ENCODE measurements at regions not wholly inside any gene's neighbourhood (a gene's known extent, or its start where the extent isn't known, plus 50 kb on each side); places are given as distances from the start of the nearest gene placed in this dataset.

DNA sequence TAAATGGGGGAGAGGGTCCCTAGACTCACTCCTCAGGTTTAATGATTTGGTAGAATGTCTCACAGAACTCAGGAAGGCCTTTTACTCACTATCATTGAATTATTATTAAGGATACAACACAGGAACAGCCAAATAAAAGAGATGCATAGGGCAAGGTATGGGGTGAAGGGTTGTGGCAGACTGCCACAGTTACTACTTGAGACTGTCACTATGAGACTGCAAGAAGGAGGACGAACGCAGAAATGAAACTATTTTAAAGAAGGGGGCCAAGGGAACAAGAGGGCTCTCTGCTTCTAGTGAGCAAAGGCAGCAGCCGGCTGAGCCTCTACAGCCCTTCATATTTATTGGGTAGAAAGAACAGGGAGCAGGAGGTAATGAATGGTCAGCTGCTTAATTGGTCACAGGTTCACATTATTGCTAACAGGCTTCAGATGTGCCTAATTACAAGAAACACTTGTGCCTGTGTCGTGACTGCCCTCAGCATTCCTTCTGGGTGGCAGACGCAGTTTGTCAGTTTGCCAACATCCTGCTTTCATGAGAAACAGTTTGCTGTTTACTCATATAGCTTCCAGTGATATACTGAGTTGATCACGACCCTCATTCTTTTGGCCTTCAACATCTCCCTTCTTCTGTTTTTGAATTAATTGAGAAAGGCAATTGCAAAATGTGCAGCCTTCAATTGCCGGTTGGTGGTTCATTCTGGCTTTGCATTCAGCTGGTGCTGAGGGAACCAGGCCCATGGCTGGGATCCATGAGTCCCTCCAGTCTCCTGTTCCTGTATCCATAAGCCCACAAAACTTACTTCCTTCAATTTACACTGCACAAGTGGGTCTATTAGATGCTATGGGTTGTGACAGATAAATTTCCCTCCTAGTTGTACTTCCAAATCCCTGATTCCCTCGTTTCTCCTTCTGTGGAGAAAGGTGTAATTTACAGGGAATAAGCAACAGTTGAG lies 82.8 kb upstream of the PLEKHG7 start:
- no peak for DNase-seq
- in situ Hi-C loops (cut with MboI; ENCODE audit: low pct_unique_long_range_greater_than_20kb, low sequenced_read_pairs), result no loop called here

DNA sequence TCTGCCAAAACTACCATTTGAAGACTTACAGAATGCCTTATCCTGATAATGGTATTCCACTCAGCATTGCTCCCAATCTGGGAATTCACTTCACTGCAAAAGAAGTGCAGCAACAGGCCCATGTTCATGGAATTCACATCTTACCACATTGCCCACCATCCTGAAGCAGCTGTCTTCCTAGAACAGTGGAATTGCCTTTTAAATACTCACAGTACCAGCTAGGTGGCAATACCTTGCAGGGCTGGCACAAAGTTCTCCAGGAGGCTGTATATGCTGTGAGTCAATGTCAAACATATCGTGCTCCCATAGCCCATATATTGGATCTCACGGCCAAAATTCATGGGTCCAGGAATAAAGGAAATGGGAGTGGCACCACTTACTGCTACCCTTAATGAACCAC lies 83.8 kb upstream of the PLEKHG7 start:
- DNase-seq, result no peak
- in situ Hi-C loops (cut with MboI; ENCODE audit: low pct_unique_long_range_greater_than_20kb, low sequenced_read_pairs), result no loop called here

GRCh38 chr12:92615703-92616102 lies 87.1 kb upstream of the PLEKHG7 start:
- DNase-seq, result no peak
- in situ Hi-C loops (cut with MboI; ENCODE audit: low pct_unique_long_range_greater_than_20kb, low sequenced_read_pairs), result no loop called here

DNA sequence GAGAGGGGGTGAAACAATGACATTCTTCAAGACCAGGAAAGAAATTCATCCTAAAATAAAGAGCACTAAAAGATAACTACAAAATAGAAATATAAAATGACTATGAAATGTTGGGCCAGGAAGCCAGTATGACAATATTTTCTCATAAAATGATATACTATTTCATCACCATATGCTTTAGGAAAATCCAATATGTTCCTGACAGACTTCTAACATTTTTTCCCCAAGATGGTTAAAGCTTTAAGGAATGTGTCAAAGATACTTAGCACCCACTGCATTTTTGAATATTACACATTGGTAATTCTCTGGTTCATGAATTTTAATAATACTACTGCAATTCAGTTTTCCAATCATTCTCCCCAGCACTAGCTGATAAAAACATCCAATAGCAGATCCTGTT lies 87.7 kb upstream of the PLEKHG7 start:
- no peak for DNase-seq
- in situ Hi-C loops (cut with MboI; ENCODE audit: low pct_unique_long_range_greater_than_20kb, low sequenced_read_pairs), result no loop called here

- DNase-seq, result no peak
- in situ Hi-C loops (cut with MboI; ENCODE audit: low pct_unique_long_range_greater_than_20kb, low sequenced_read_pairs), result no loop called here
Measured at GRCh38 chr12:92614502-92614901, 88.3 kb upstream of the PLEKHG7 start.

DNA sequence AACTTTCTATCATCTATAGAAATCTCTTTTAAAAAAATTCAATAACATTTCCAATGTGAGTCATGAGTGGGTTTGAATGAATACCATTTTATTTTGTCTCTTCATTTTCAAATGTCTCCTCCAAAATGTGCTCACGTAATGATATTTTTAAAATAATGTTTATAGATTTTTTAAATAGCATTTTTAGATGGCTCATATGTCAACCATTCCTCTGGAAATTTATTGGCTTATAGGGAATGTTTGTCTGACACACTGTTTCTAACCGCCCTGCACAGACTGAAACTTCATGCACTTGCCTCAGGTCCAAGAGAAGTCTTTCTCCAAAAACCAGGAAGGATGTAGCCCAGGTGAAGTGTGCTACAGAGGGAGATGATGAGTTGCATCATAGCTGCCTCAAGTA lies 88.8 kb upstream of the PLEKHG7 start:
- DNase-seq, result no peak
- in situ Hi-C loops (cut with MboI; ENCODE audit: low pct_unique_long_range_greater_than_20kb, low sequenced_read_pairs), result no loop called here

GRCh38 chr12:92612611-92613010 lies 90.2 kb upstream of the PLEKHG7 start:
- in situ Hi-C loops (cut with MboI; ENCODE audit: low pct_unique_long_range_greater_than_20kb, low sequenced_read_pairs), result no loop called here
- no peak for DNase-seq

GRCh38 chr12:92608151-92609091 lies 94.4 kb upstream of the PLEKHG7 start:
- in situ Hi-C loops (cut with MboI; ENCODE audit: low pct_unique_long_range_greater_than_20kb, low sequenced_read_pairs), result no loop called here
- peak; percentile 58 for DNase-seq

- in situ Hi-C loops (cut with MboI; ENCODE audit: low pct_unique_long_range_greater_than_20kb, low sequenced_read_pairs), result no loop called here
- no peak for DNase-seq
Measured at GRCh38 chr12:92606956-92607355, 95.8 kb upstream of the PLEKHG7 start.

- in situ Hi-C loops (cut with MboI; ENCODE audit: low pct_unique_long_range_greater_than_20kb, low sequenced_read_pairs), result no loop called here
- no peak for DNase-seq
Measured at GRCh38 chr12:92605621-92606170, 97.1 kb upstream of the PLEKHG7 start.

- no peak for DNase-seq
- in situ Hi-C loops (cut with MboI; ENCODE audit: low pct_unique_long_range_greater_than_20kb, low sequenced_read_pairs), result no loop called here
Measured at GRCh38 chr12:92604786-92605185, 98.0 kb upstream of the PLEKHG7 start.

GRCh38 chr12:92603741-92604432 lies 98.9 kb upstream of the PLEKHG7 start:
- DNase-seq, result no peak
- in situ Hi-C loops (cut with MboI; ENCODE audit: low pct_unique_long_range_greater_than_20kb, low sequenced_read_pairs), result no loop called here

DNA sequence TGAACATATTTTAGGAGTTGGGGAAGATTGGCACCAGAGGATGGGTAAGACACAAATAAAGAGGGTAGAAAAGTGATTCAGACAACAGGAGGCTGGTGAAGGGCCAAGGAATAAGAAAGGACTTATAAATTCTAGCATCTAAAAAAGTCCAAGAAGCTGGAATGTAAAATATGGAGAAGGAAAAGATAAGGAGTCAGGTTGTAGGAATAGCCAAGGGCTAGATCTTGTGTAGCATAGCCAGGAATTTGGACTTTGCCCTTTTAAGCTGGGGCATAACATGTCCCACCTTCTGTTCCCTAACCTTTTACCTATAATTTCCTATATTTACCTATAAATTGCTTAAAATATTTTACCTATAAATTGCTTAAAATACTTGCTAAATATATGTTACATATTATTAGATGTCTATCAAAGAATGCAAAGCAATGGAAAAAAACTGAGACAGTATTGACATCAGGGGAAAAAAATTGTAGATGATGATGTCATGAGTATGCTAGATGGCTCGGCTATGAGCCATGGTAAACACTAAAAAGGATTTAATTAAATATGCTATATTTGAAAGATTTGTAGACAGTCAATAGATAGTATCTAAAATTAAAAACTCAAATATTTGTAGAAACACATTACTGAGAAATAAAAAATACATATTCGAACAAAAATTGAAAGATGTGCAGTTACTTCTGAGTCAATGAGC lies 99.7 kb upstream of the PLEKHG7 start:
- in situ Hi-C loops (cut with MboI; ENCODE audit: low pct_unique_long_range_greater_than_20kb, low sequenced_read_pairs), result no loop called here
- no peak for DNase-seq

GRCh38 chr12:92602476-92602875 lies 100.3 kb upstream of the PLEKHG7 start:
- no peak for DNase-seq
- in situ Hi-C loops (cut with MboI; ENCODE audit: low pct_unique_long_range_greater_than_20kb, low sequenced_read_pairs), result no loop called here

DNA sequence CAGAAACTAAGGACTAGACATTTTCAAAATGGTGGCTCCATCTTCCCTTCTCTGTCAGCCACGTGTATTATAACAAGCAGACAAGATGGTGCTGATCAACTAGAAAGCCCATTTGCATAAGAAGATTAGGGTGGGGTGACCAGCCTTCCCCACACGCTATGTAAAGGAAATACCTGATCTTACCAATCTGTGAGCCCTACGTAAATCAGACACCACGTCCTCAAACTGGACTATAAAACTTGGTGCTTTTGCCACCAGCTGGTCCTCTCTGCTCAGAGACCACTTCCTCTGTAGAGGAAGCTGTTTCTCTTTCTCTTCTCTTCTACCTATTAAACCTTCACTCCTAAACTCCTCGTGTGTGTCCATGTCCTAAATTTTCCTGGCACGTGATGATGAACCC lies 101.1 kb upstream of the PLEKHG7 start:
- DNase-seq, result no peak
- in situ Hi-C loops (cut with MboI; ENCODE audit: low pct_unique_long_range_greater_than_20kb, low sequenced_read_pairs), result no loop called here

GRCh38 chr12:92601176-92601575 lies 101.6 kb upstream of the PLEKHG7 start:
- in situ Hi-C loops (cut with MboI; ENCODE audit: low pct_unique_long_range_greater_than_20kb, low sequenced_read_pairs), result no loop called here
- peak; percentile 58 for DNase-seq

DNA sequence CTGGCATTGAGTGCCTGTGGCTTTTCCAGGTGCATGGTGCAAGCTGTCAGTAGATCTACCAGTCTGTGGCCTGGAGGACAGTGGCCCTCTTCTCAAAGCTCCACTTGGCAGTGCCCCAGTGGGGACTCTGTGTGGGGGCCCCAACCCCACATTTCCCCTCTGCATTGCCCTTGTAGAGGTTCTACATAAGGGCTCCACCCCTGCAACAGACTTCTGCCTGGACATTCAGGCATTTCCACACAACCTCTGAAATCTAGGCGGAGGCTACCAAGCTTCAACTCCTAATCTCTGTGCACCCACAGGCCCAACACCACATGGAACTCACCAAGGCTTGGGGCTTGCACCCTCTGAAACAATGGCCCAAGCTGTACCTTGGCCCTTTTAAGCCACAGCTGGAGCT lies 102.7 kb upstream of the PLEKHG7 start:
- DNase-seq, result no peak
- in situ Hi-C loops (cut with MboI; ENCODE audit: low pct_unique_long_range_greater_than_20kb, low sequenced_read_pairs), result no loop called here

DNA sequence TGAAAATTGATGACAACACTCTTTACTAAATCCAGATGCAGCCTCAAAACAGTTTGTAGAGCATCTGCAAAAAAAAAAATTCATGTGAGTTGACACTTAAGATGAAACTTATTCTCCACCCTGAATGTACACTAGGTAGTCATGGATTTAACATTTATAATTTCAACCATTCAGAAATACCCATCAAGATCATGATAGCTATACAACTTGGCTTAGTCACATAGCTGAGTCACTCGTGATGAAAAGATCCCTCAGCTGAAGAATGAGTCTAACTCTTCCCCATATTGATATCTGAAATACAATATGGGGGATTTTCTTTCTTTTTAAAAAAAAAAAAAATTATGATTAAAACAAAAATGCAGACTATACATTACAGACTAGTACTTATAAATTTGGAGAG lies 104.8 kb upstream of the PLEKHG7 start:
- DNase-seq, result no peak
- in situ Hi-C loops (cut with MboI; ENCODE audit: low pct_unique_long_range_greater_than_20kb, low sequenced_read_pairs), result no loop called here

GRCh38 chr12:92597118-92597517 lies 105.7 kb upstream of the PLEKHG7 start:
- in situ Hi-C loops (cut with MboI; ENCODE audit: low pct_unique_long_range_greater_than_20kb, low sequenced_read_pairs), result no loop called here
- no peak for DNase-seq
